HG03060 (cell line): ENCODE measurements at regions not wholly inside any gene's neighbourhood (a gene's known extent, or its start where the extent isn't known, plus 50 kb on each side); places are given as distances from the start of the nearest gene placed in this dataset.
"Not testable (repeated sequence)": the region's sequence is repeated elsewhere in the genome, so short reads cannot be mapped to it uniquely, and the experiment has no call there.

Source experiments
- ATAC-seq: cut with Tn5 transposase; IDR thresholded peaks from one replicate; pipeline ENCODE4 v1.9.1; 2021; ENCODE audit warnings: low read depth, moderate number of reproducible peaks; ENCODE audit not compliant: unreplicated experiment

GRCh38 chr18:27313678-27314077, 128.6 kb upstream of the CHST9 start:
- ATAC-seq = no peak

GRCh38 chr18:27312853-27313252, 127.7 kb upstream of the CHST9 start:
- no peak for ATAC-seq

- ATAC-seq = no peak
These were observed 127.0 kb upstream of the CHST9 start for GRCh38 chr18:27312153-27312552.

- no peak for ATAC-seq
These were observed 126.0 kb upstream of the CHST9 start for GRCh38 chr18:27311114-27311513.

DNA sequence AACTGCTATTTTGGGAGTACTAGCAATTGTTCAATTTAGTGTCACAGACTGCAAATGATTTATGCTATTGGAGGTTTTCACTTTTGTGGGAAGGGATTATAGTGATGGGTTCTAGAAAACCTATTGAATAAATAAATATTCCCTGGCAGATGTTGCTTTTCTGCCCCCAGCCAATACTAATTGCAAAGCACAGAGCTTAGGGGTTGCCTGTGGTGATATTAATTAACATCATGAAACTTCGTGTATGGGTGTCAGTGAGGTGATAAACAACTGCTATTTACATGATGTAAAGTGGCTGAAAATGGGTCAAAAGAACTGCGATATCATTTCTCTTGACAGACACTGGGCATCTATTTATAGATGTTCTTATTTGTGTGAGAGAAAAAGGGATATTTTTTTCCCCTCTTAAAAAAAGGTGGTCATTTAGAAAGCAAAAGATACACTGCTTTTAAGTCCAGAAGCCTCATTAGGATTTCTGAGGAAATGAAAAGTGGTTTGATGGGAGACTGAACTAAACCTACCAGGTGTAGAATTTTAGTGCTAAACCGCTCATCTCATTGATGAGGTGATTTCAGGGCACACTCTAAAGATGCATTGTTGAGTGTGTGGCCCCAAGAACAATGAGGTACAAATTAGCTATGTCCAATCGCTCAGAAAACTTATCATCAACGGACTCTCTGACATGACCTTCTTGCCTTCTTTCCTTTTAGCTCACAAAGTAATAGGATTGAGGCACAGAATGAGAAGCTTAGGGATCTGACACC, 116.7 kb upstream of the CHST9 start:
- no peak for ATAC-seq

- ATAC-seq = no peak
These were observed 113.2 kb upstream of the CHST9 start for GRCh38 chr18:27298214-27298804.

GRCh38 chr18:27285973-27286562, 101.0 kb upstream of the CHST9 start:
- ATAC-seq = not testable (repeated sequence)

GRCh38 chr18:27278131-27278530, 93.0 kb upstream of the CHST9 start:
- no peak for ATAC-seq

- no peak for ATAC-seq
These were observed 92.4 kb upstream of the CHST9 start for GRCh38 chr18:27277554-27277953.

- ATAC-seq = no peak
These were observed 91.8 kb upstream of the CHST9 start for GRCh38 chr18:27276886-27277285.

DNA sequence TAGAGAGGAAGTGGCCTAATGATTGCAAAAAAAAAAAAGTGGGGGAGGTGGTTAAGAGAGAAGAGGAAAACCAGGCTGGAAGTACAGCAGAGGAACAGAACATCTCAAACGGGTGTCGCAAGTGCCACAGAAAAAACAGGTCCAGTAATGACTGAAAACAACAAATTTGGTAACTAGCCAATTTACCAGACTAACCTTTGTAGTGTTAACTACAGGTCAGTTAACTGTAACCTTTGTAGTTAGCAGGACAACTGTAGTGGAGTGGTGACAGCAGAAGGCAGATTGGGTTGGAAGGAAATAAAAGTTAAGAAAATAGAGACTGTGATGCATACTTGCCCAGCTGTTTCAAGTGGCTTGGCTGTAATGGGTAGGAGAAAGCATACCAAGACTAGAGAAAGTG, 91.4 kb upstream of the CHST9 start:
- ATAC-seq = no peak

DNA sequence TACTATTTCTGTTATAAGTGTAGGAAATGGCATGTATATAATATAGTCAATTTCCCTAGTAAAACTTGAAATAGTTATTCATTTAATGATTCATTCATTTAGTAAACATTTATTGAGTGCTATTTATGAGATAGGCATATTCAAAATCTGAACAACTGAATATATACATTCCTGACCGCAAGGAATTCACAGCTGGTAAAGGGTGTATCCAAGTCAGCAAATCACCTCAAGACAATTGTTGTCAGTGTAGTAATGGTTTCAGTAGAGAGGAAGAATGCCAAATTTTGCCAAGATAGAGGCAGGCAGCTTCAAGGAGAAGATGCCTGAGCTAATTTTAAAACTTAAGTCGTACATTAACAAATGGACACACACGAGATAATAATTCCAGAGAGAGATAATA, 89.8 kb upstream of the CHST9 start:
- ATAC-seq = no peak

GRCh38 chr18:27270508-27270907, 85.4 kb upstream of the CHST9 start:
- ATAC-seq = no peak

- ATAC-seq = no peak
These were observed 78.3 kb upstream of the CHST9 start for GRCh38 chr18:27263369-27263768.

- ATAC-seq = no peak
These were observed 76.9 kb upstream of the CHST9 start for GRCh38 chr18:27261769-27262549.

DNA sequence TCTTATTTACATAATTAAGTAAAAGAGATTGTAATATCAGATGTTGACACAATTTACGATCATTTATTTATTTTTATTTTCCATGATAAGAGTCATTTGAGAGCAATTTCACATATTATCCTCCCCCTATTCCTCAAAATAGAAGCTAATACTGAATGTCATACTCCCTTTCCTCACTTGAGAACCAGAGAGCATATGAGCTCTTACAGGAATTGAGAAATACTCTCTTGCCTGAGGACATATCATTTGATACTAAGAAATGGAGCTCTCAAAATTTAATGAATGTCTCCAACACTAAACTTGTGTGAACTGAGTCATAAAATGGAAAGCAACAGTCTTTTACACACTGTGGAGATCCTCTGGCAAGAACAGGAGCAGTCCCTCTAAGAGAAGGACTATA, 68.5 kb upstream of the CHST9 start:
- no peak for ATAC-seq

DNA sequence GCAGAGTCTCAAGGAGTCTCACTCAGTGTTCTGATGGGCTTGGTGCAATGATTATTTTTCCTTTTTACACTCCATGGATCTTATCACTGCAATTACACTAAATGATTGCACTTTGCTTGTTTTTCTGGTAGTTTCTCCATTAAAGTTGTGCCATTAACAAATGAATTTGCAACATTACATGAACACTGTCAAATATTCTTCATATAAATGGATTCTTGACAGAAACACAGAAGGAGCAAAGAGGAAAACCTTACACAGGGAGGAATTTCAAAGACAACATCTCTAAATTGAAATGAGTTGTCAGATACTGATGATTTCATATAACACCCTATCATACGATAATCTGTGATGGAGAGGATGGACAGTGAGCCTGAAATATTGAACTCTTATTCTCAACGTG, 65.4 kb upstream of the CHST9 start:
- no peak for ATAC-seq

DNA sequence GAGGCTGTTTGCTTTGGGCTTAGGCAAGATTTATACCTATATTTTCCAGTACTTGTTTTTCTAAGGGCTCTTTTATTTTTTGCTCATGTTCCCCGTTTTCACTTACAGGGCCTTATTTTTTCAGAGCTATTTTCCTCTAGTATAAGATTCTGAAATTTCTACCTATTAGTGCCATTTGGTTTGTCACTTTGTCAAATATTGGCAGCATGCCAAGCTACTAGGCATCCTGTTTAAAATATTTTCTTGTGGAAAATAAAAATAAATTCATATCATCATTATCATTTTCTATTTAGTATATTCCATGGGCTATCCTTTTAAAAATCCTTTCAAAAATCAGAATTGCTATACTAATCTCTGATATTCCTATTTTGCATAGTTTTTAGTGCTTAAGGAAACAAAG, 64.8 kb upstream of the CHST9 start:
- ATAC-seq = no peak

DNA sequence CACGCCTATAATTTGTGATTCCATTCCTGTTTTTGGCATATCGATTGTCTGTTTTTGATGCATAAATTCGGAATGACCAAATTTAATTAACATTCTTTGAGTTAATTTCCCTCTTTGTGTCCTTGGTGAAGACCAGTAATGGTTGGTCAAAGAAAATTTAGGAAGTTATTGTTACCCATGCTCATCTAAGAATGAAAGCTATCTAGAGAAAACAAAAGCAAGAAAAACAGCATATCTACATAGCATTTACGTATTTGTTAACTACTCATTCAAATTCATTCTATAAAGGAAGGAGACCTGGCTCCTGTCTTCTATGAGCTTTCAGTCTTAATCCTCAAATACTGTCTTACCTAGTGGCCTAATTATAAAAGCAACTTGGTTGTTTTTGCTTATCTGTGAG, 59.2 kb upstream of the CHST9 start:
- ATAC-seq = no peak

- ATAC-seq = no peak
These were observed 57.4 kb upstream of the CHST9 start for GRCh38 chr18:27242392-27243047.

DNA sequence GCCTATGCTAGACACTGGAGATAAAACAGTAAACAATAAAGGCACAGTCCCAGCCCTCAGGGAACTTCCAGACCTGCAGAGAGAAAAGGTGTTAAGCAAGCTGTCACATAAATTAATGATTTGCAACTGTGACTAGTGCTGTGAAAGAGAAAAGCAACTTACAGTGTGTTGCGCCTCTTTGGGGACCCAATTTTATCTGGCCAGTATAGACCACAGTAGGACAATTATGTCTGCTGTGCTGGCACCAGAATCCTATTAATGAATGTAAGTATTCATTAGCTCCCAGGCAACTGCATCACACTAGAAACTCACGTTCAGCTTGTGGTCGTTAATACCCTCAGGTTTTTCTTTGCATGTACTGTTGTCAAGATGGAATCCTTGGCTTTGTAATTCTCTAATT, 55.3 kb upstream of the CHST9 start:
- ATAC-seq = no peak
